ENCODE measurements at regions not wholly inside any gene's neighbourhood (a gene's known extent, or its start where the extent isn't known, plus 50 kb on each side); places are given as distances from the start of the nearest gene placed in this dataset.
"Not testable (repeated sequence)": the region's sequence is repeated elsewhere in the genome, so short reads cannot be mapped to it uniquely, and the experiment has no call there.

- Histone ChIP-seq H3K4me3 (no peak overlapping the region), H3K9me3 (replicated peaks; ENCODE audit: control insufficient read depth, insufficient read depth, low read length) (no peaks in the 10 kb centered on the region; the same call in 2 of the 3 replicates), H3K27me3 (replicated peaks in 1 of 2; ENCODE audit: control insufficient read depth in 2 of 2, insufficient read depth in 2 of 2, low read length in 1 of 2) (no peaks in the 10 kb centered on the region), H2AFZ (ENCODE audit: control insufficient read depth, low read depth, low read length) (no peak overlapping the region), H3K79me2 (ENCODE audit: control insufficient read depth, insufficient read depth, low read length) (no peaks in the 10 kb centered on the region), H3K27ac (ENCODE audit: control insufficient read depth, insufficient read depth) (no peak overlapping the region), H3K36me3 (ENCODE audit: control insufficient read depth in 2 of 2, insufficient read depth in 2 of 2, low read length in 1 of 2) (no peaks in the 10 kb centered on the region), H3K4me1 (ENCODE audit: control insufficient read depth, insufficient read depth, low read length) (no peaks in the 10 kb centered on the region; the same call in 1 of the 2 replicates), H3K4me2 (ENCODE audit: control insufficient read depth, insufficient read depth) (no peak overlapping the region), H4K20me1 (ENCODE audit: control insufficient read depth, insufficient read depth) (no peaks in the 10 kb centered on the region), H3K9ac (ENCODE audit: control insufficient read depth, insufficient read depth, low read length) (no peak overlapping the region)
- ChIA-PET RAD21 (ENCODE audit: unreplicated experiment) (no interaction called here), SMC1A (ENCODE audit: uncharacterized antibody, unreplicated experiment) (interaction anchor here (1.1 to 1.2 kb wide), 2 partner anchors 9 to 26 kb away, joined by 3 read pairs; no protein-coding TSS in a partner anchor), CTCF (interaction anchor here (1.3 to 1.4 kb wide), 3 partner anchors 12 to 67 kb away, joined by 3 to 5 read pairs (median 3); no protein-coding TSS in a partner anchor), POLR2A (no interaction called here)
- BruUV-seq (replicated peaks): no TSS peak
- WGBS (ENCODE audit: insufficient coverage, insufficient replicate concordance, low lambda C conversion rate, missing lambda C conversion rate): 42% methylated on average over 2 of the region's 2 CpGs
- no peak for FAIRE-seq
- no peak for TF ChIP-seq KDM1A (IDR thresholded peaks at IDR 0.05; ENCODE audit: borderline replicate concordance)
- TF ChIP-seq NFXL1 (IDR thresholded peaks at IDR 0.05; ENCODE audit: borderline replicate concordance): no peak
- no peak for TF ChIP-seq HDAC6 (IDR thresholded peaks at IDR 0.05; ENCODE audit: unreplicated experiment)
- no peak for TF ChIP-seq NRF1 (conservative IDR thresholded peaks at IDR 0.05; ENCODE audit: low read depth, low read length)
- intact Hi-C loops (cut with micrococcal nuclease; ENCODE audit: unreplicated experiment): no loop called here
- no peak for ATAC-seq
- in situ Hi-C loops (cut with MboI): no loop called here
- no peak for DNase-seq (ENCODE audit: low read depth, low spot score)
These were observed 63.1 kb upstream of the TNFSF4 start for GRCh38 chr1:173270243-173270642.

DNA sequence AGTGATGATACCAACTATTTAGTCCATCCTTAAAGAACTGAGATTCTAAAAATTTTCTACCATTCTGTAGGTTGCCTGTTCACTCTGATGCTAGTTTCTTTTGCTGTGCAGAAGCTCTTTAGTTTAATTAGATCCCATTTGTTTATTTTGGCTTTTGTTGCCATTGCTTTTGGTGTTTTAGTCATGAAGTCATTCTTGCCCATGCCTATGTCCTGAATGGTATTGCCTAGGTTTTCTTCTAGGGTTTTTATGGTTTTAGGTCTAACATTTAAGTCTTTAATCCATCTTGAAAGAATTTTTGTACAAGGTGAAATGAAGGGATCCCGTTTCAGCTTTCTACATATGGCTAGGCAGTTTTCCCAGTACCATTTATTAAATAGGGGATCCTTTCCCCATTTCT is 63.9 kb upstream of the TNFSF4 start:
- H2AFZ ChIP-seq (ENCODE audit: control insufficient read depth, low read depth, low read length); H3K4me3 ChIP-seq; FAIRE-seq; H3K27me3 ChIP-seq (replicated peaks in 1 of 2; ENCODE audit: control insufficient read depth in 2 of 2, insufficient read depth in 2 of 2, low read length in 1 of 2); H3K27ac ChIP-seq (ENCODE audit: control insufficient read depth, insufficient read depth); RAD21 ChIA-PET (ENCODE audit: unreplicated experiment); DNase-seq (ENCODE audit: low read depth, low spot score); POLR2A ChIA-PET; intact Hi-C loops (cut with micrococcal nuclease; ENCODE audit: unreplicated experiment); ATAC-seq; H3K9me3 ChIP-seq (replicated peaks; ENCODE audit: control insufficient read depth, insufficient read depth, low read length); BruUV-seq (replicated peaks); H3K79me2 ChIP-seq (ENCODE audit: control insufficient read depth, insufficient read depth, low read length); in situ Hi-C loops (cut with MboI); H3K4me1 ChIP-seq (ENCODE audit: control insufficient read depth, insufficient read depth, low read length); H3K36me3 ChIP-seq (ENCODE audit: control insufficient read depth in 2 of 2, insufficient read depth in 2 of 2, low read length in 1 of 2); H4K20me1 ChIP-seq (ENCODE audit: control insufficient read depth, insufficient read depth); H3K4me2 ChIP-seq (ENCODE audit: control insufficient read depth, insufficient read depth); H3K9ac ChIP-seq (ENCODE audit: control insufficient read depth, insufficient read depth, low read length): not testable (repeated sequence)
- ChIA-PET CTCF (interaction anchor here (1.2 to 1.4 kb wide), 4 partner anchors 12 to 149 kb away, joined by 3 to 5 read pairs (median 3); no protein-coding TSS in a partner anchor), SMC1A (ENCODE audit: uncharacterized antibody, unreplicated experiment) (interaction anchor here (0.8 to 1.3 kb wide), 4 partner anchors 10 to 136 kb away, joined by 3 read pairs; no protein-coding TSS in a partner anchor)
- WGBS (ENCODE audit: insufficient coverage, insufficient replicate concordance, low lambda C conversion rate, missing lambda C conversion rate): 83% methylated on average over 1 of the region's 1 CpG

Measured in GM12878 (cell line).